DOHH2 (cell line): ENCODE measurements at regions not wholly inside any gene's neighbourhood (a gene's known extent, or its start where the extent isn't known, plus 50 kb on each side); places are given as distances from the start of the nearest gene placed in this dataset.

Source experiments
- H3F3A ChIP-seq: fragments of 200-600 bp; sonication (generic), shearing (Covaris generic); 2 replicates; pipeline ENCODE4 v1.6.0; 2016; ENCODE audit warnings: antibody characterized with exemption, mild to moderate bottlenecking; ENCODE audit not compliant: control insufficient read depth, insufficient read depth
- H3K27ac ChIP-seq: fragments of 200-600 bp; sonication (generic); 2 replicates; pipeline ENCODE4 v1.5.1; 2014; ENCODE audit warnings: low read depth, mild to moderate bottlenecking, low read length, moderate library complexity
- H3K27me3 ChIP-seq: fragments of 200-600 bp; sonication (generic); 2 replicates; pipeline ENCODE4 v1.6.1; 2014; ENCODE audit warnings: mild to moderate bottlenecking, low read length, mixed read lengths; ENCODE audit not compliant: control insufficient read depth
- H3K36me3 ChIP-seq: fragments of 200-600 bp; sonication (generic); 2 replicates; pipeline ENCODE4 v1.6.1; 2014; ENCODE audit warnings: mild to moderate bottlenecking, low read length, moderate library complexity, mixed read lengths; ENCODE audit not compliant: control insufficient read depth
- H3K4me1 ChIP-seq: fragments of 200-600 bp; sonication (generic); 2 replicates; pipeline ENCODE4 v1.6.1; 2014; ENCODE audit warnings: mild to moderate bottlenecking, low read length, mixed read lengths; ENCODE audit not compliant: control insufficient read depth
- H3K4me2 ChIP-seq: fragments of 200-600 bp; sonication (generic); 2 replicates; pipeline ENCODE4 v1.6.0; 2014; ENCODE audit warnings: mild to moderate bottlenecking, low read length, moderate library complexity
- H3K4me3 ChIP-seq: fragments of 200-600 bp; sonication (generic); 2 replicates; pipeline ENCODE4 v1.5.1; 2014; ENCODE audit warnings: mild to moderate bottlenecking, low read length, mixed read lengths
- H3K79me2 ChIP-seq: fragments of 200-600 bp; sonication (generic); 2 replicates; pipeline ENCODE4 v1.6.1; 2014; ENCODE audit warnings: mild to moderate bottlenecking, low read length, mixed read lengths; ENCODE audit not compliant: control insufficient read depth
- H3K9me2 ChIP-seq: fragments of 200-600 bp; sonication (generic); replicated peaks from 2 replicates; pipeline ENCODE4 v1.6.1; 2014; ENCODE audit warnings: mild to moderate bottlenecking, low read length, mixed read lengths; ENCODE audit not compliant: control insufficient read depth
- H3K9me3 ChIP-seq: fragments of 200-600 bp; sonication (generic); 2 replicates; pipeline ENCODE4 v1.6.1; 2014; ENCODE audit warnings: antibody characterized with exemption, low read length, mixed read lengths; ENCODE audit not compliant: control insufficient read depth, insufficient read depth
- H4K20me1 ChIP-seq: fragments of 200-600 bp; sonication (generic); 2 replicates; pipeline ENCODE4 v1.6.0; 2014; ENCODE audit warnings: low read depth, mild to moderate bottlenecking, antibody characterized with exemption, low read length, moderate library complexity; ENCODE audit not compliant: control insufficient read depth, insufficient read depth
- CTCF ChIP-seq: fragments of 200-600 bp; sonication (generic); IDR thresholded peaks from one replicate; pipeline ENCODE4 v1.5.1; 2014; ENCODE audit warnings: antibody characterized with exemption, mild to moderate bottlenecking, low read depth, low read length; ENCODE audit not compliant: poor library complexity, severe bottlenecking
- EZH2phosphoT487 ChIP-seq: fragments of 200-600 bp; sonication (generic); IDR thresholded peaks from 2 replicates; pipeline ENCODE4 v1.6.1; 2017; ENCODE audit warnings: borderline replicate concordance, mild to moderate bottlenecking, antibody characterized with exemption, low read length, moderate library complexity, mixed read lengths

GRCh38 chr19:28730791-28731512, 482.0 kb downstream of the UQCRFS1 start:
- H3K27ac ChIP-seq = no peak overlapping the region
- no peaks in the 10 kb centered on the region for H3K36me3 ChIP-seq
- no peaks in the 10 kb centered on the region for H3K9me2 ChIP-seq
- no peaks in the 10 kb centered on the region for H4K20me1 ChIP-seq
- H3K4me1 ChIP-seq = no peaks in the 10 kb centered on the region
- TF ChIP-seq EZH2phosphoT487 (no peak), CTCF (no peak)
- H3F3A ChIP-seq = no peaks in the 10 kb centered on the region
- no peaks in the 10 kb centered on the region for H3K9me3 ChIP-seq
- H3K4me2 ChIP-seq = no peak overlapping the region
- no peaks in the 10 kb centered on the region for H3K79me2 ChIP-seq
- no peaks in the 10 kb centered on the region for H3K27me3 ChIP-seq
- H3K4me3 ChIP-seq = no peak overlapping the region

GRCh38 chr19:28727480-28728159, 485.3 kb downstream of the UQCRFS1 start:
- no peaks in the 10 kb centered on the region for H4K20me1 ChIP-seq
- no peaks in the 10 kb centered on the region for H3K9me3 ChIP-seq
- TF ChIP-seq EZH2phosphoT487 (no peak), CTCF (no peak)
- no peaks in the 10 kb centered on the region for H3K9me2 ChIP-seq
- no peaks in the 10 kb centered on the region for H3K36me3 ChIP-seq
- H3K79me2 ChIP-seq = no peaks in the 10 kb centered on the region
- H3K4me2 ChIP-seq = no peak overlapping the region
- H3F3A ChIP-seq = no peaks in the 10 kb centered on the region
- H3K27ac ChIP-seq = no peak overlapping the region
- no peaks in the 10 kb centered on the region for H3K27me3 ChIP-seq
- no peak overlapping the region for H3K4me3 ChIP-seq
- no peaks in the 10 kb centered on the region for H3K4me1 ChIP-seq

GRCh38 chr19:28726533-28727479, 486.1 kb downstream of the UQCRFS1 start:
- Histone ChIP-seq H3K9me2 (no peaks in the 10 kb centered on the region), H3K9me3 (no peaks in the 10 kb centered on the region), H3K27me3 (no peaks in the 10 kb centered on the region), H3K4me2 (no peak overlapping the region), H3K79me2 (no peaks in the 10 kb centered on the region), H3K27ac (no peak overlapping the region), H3K4me3 (no peak overlapping the region), H4K20me1 (no peaks in the 10 kb centered on the region), H3K36me3 (no peaks in the 10 kb centered on the region), H3F3A (no peaks in the 10 kb centered on the region), H3K4me1 (no peaks in the 10 kb centered on the region)
- TF ChIP-seq EZH2phosphoT487 = no peak
